Skeletal muscle cell (primary cell): ENCODE measurements at regions not wholly inside any gene's neighbourhood (a gene's known extent, or its start where the extent isn't known, plus 50 kb on each side); places are given as distances from the start of the nearest gene placed in this dataset.
"Not testable (repeated sequence)": the region's sequence is repeated elsewhere in the genome, so short reads cannot be mapped to it uniquely, and the experiment has no call there.

ENCODE experiments used
- DNase-seq: peaks from one replicate; pipeline ENCODE4 v3.0.0-alpha.2; 2010; ENCODE audit warnings: low read depth
- H3K4me3 ChIP-seq: 2 replicates; pipeline ENCODE4 v1.5.1; 2011; ENCODE audit warnings: low read depth, mild to moderate bottlenecking, control low read depth, low read length, moderate library complexity

- peak; percentile 53 for DNase-seq
- H3K4me3 ChIP-seq = no peak overlapping the region
Measured at GRCh38 chr3:191085091-191085490, 114.0 kb upstream of the OSTN start.

- H3K4me3 ChIP-seq, DNase-seq: not testable (repeated sequence)
Measured at GRCh38 chr3:191078913-191079312, 120.1 kb upstream of the OSTN start.

- no peak overlapping the region for H3K4me3 ChIP-seq
- DNase-seq = no peak
Measured at GRCh38 chr3:191076903-191077552, 122.0 kb upstream of the OSTN start.

GRCh38 chr3:191074511-191074910 lies 124.5 kb upstream of the OSTN start:
- H3K4me3 ChIP-seq = no peak overlapping the region
- no peak for DNase-seq

GRCh38 chr3:191070762-191071403 lies 128.2 kb upstream of the OSTN start:
- no peak for DNase-seq
- H3K4me3 ChIP-seq = no peak overlapping the region

GRCh38 chr3:191070201-191070600 lies 128.8 kb upstream of the OSTN start:
- peak; percentile 85 for DNase-seq
- no peak overlapping the region for H3K4me3 ChIP-seq

- peak; percentile 34 for DNase-seq
- H3K4me3 ChIP-seq = no peak overlapping the region
Measured at GRCh38 chr3:191068946-191069813, 129.9 kb upstream of the OSTN start.

- peak; percentile 59 for DNase-seq
- no peak overlapping the region for H3K4me3 ChIP-seq
Measured at GRCh38 chr3:191066669-191067068, 132.4 kb upstream of the OSTN start.

GRCh38 chr3:191065181-191065805 lies 133.7 kb upstream of the OSTN start:
- H3K4me3 ChIP-seq = no peak overlapping the region
- peak; percentile 80 for DNase-seq

- no peak overlapping the region for H3K4me3 ChIP-seq
- no peak for DNase-seq
Measured at GRCh38 chr3:191051037-191051436, 148.0 kb upstream of the OSTN start.

- no peak for DNase-seq
- H3K4me3 ChIP-seq = no peak overlapping the region
Measured at GRCh38 chr3:191047930-191048329, 151.1 kb upstream of the OSTN start.

- H3K4me3 ChIP-seq = no peak overlapping the region
- no peak for DNase-seq
Measured at GRCh38 chr3:191030929-191031328, 168.1 kb upstream of the OSTN start.

GRCh38 chr3:191030491-191030890 lies 168.0 kb upstream of the GMNC start:
- H3K4me3 ChIP-seq = no peak overlapping the region
- no peak for DNase-seq

GRCh38 chr3:191026746-191027145 lies 164.3 kb upstream of the GMNC start:
- no peak for DNase-seq
- H3K4me3 ChIP-seq = no peak overlapping the region

GRCh38 chr3:191020730-191021396 lies 158.4 kb upstream of the GMNC start:
- DNase-seq = peak; percentile 2
- H3K4me3 ChIP-seq = no peak overlapping the region

GRCh38 chr3:191019855-191020254 lies 157.4 kb upstream of the GMNC start:
- H3K4me3 ChIP-seq = no peak overlapping the region
- DNase-seq = no peak

GRCh38 chr3:191015960-191016359 lies 153.5 kb upstream of the GMNC start:
- DNase-seq, H3K4me3 ChIP-seq: not testable (repeated sequence)

- DNase-seq = no peak
- H3K4me3 ChIP-seq = no peak overlapping the region
Measured at GRCh38 chr3:191008074-191008473, 145.6 kb upstream of the GMNC start.

GRCh38 chr3:191005790-191006189 lies 143.3 kb upstream of the GMNC start:
- no peak overlapping the region for H3K4me3 ChIP-seq
- no peak for DNase-seq
